ENCODE measurements at regions not wholly inside any gene's neighbourhood (a gene's known extent, or its start where the extent isn't known, plus 50 kb on each side); places are given as distances from the start of the nearest gene placed in this dataset.

GRCh38 chr5:136666970-136667620 is 301.8 kb upstream of the TRPC7 start:
- no peak for TF ChIP-seq TAF1 (IDR thresholded peaks at IDR 0.05; ENCODE audit: borderline replicate concordance, insufficient read depth, low read length)
- TF ChIP-seq POLR2AphosphoS5 (IDR thresholded peaks at IDR 0.05; ENCODE audit: low read depth, low read length): no peak
- no peak for TF ChIP-seq FOXP2 (optimal IDR thresholded peaks at IDR 0.05; ENCODE audit: borderline replicate concordance, extremely low read depth, extremely low read length, insufficient read depth)
- no peak for TF ChIP-seq REST (IDR thresholded peaks at IDR 0.05; ENCODE audit: insufficient read depth in 1 of 2, low read depth in 2 of 2, low read length in 2 of 2)
- TF ChIP-seq SIN3A (IDR thresholded peaks at IDR 0.05; ENCODE audit: borderline replicate concordance, insufficient read depth, low read length): no peak

GRCh38 chr5:136665331-136665730 is 300.0 kb upstream of the TRPC7 start:
- TF ChIP-seq SIN3A (IDR thresholded peaks at IDR 0.05; ENCODE audit: borderline replicate concordance, insufficient read depth, low read length) (no peak), POLR2AphosphoS5 (IDR thresholded peaks at IDR 0.05; ENCODE audit: low read depth, low read length) (no peak), TAF1 (IDR thresholded peaks at IDR 0.05; ENCODE audit: borderline replicate concordance, insufficient read depth, low read length) (no peak), REST (IDR thresholded peaks at IDR 0.05; ENCODE audit: insufficient read depth in 1 of 2, low read depth in 2 of 2, low read length in 2 of 2) (no peak), FOXP2 (optimal IDR thresholded peaks at IDR 0.05; ENCODE audit: borderline replicate concordance, extremely low read depth, extremely low read length, insufficient read depth) (no peak)

- TF ChIP-seq SIN3A (IDR thresholded peaks at IDR 0.05; ENCODE audit: borderline replicate concordance, insufficient read depth, low read length) (no peak), POLR2AphosphoS5 (IDR thresholded peaks at IDR 0.05; ENCODE audit: low read depth, low read length) (no peak), TAF1 (IDR thresholded peaks at IDR 0.05; ENCODE audit: borderline replicate concordance, insufficient read depth, low read length) (no peak), FOXP2 (optimal IDR thresholded peaks at IDR 0.05; ENCODE audit: borderline replicate concordance, extremely low read depth, extremely low read length, insufficient read depth) (no peak), REST (IDR thresholded peaks at IDR 0.05; ENCODE audit: insufficient read depth in 1 of 2, low read depth in 2 of 2, low read length in 2 of 2) (no peak)
These were observed 295.7 kb upstream of the TRPC7 start for GRCh38 chr5:136661026-136661425.

GRCh38 chr5:136656811-136657210 is 291.5 kb upstream of the TRPC7 start:
- TF ChIP-seq FOXP2 (optimal IDR thresholded peaks at IDR 0.05; ENCODE audit: borderline replicate concordance, extremely low read depth, extremely low read length, insufficient read depth): no peak

GRCh38 chr5:136655468-136655867 is 290.1 kb upstream of the TRPC7 start:
- TF ChIP-seq FOXP2 (optimal IDR thresholded peaks at IDR 0.05; ENCODE audit: borderline replicate concordance, extremely low read depth, extremely low read length, insufficient read depth) (no peak), SIN3A (IDR thresholded peaks at IDR 0.05; ENCODE audit: borderline replicate concordance, insufficient read depth, low read length) (no peak), REST (IDR thresholded peaks at IDR 0.05; ENCODE audit: insufficient read depth in 1 of 2, low read depth in 2 of 2, low read length in 2 of 2) (no peak), POLR2AphosphoS5 (IDR thresholded peaks at IDR 0.05; ENCODE audit: low read depth, low read length) (no peak), TAF1 (IDR thresholded peaks at IDR 0.05; ENCODE audit: borderline replicate concordance, insufficient read depth, low read length) (no peak)
